ENCODE measurements at regions not wholly inside any gene's neighbourhood (a gene's known extent, or its start where the extent isn't known, plus 50 kb on each side); places are given as distances from the start of the nearest gene placed in this dataset.

- TF ChIP-seq EZH2phosphoT487 (IDR thresholded peaks at IDR 0.05; ENCODE audit: borderline replicate concordance, low read length) (no peak), EZH2 (IDR thresholded peaks at IDR 0.05; ENCODE audit: low read length, unreplicated experiment) (no peak)
- TF ChIP-seq, protein P1, sequence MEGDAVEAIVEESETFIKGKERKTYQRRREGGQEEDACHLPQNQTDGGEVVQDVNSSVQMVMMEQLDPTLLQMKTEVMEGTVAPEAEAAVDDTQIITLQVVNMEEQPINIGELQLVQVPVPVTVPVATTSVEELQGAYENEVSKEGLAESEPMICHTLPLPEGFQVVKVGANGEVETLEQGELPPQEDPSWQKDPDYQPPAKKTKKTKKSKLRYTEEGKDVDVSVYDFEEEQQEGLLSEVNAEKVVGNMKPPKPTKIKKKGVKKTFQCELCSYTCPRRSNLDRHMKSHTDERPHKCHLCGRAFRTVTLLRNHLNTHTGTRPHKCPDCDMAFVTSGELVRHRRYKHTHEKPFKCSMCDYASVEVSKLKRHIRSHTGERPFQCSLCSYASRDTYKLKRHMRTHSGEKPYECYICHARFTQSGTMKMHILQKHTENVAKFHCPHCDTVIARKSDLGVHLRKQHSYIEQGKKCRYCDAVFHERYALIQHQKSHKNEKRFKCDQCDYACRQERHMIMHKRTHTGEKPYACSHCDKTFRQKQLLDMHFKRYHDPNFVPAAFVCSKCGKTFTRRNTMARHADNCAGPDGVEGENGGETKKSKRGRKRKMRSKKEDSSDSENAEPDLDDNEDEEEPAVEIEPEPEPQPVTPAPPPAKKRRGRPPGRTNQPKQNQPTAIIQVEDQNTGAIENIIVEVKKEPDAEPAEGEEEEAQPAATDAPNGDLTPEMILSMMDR (conservative IDR thresholded peaks at IDR 0.05; ENCODE audit: low read depth, low read length): no peak
Observed at GRCh38 chr6:27579973-27580372, 107.1 kb upstream of the ZNF184 start.

All from PC-3 (cell line).